Hepatocyte (in vitro differentiated cells): ENCODE measurements at regions not wholly inside any gene's neighbourhood (a gene's known extent, or its start where the extent isn't known, plus 50 kb on each side); places are given as distances from the start of the nearest gene placed in this dataset.

Experiments used
- DNase-seq: peaks from one replicate; pipeline ENCODE4 v3.0.0-alpha.2; 2016; ENCODE audit warnings: low spot score
- H2AFZ ChIP-seq: fragments of 200-600 bp; sonication (generic); 2 replicates; pipeline ENCODE4 v1.6.0; 2016; ENCODE audit warnings: antibody characterized with exemption, mild to moderate bottlenecking
- H3K27ac ChIP-seq: fragments of 200-600 bp; sonication (generic); 2 replicates; pipeline ENCODE4 v1.5.1; 2016; ENCODE audit warnings: mild to moderate bottlenecking
- H3K27me3 ChIP-seq: fragments of 200-600 bp; sonication (generic); 2 replicates; pipeline ENCODE4 v1.6.1; 2016
- H3K36me3 ChIP-seq: fragments of 200-600 bp; sonication (generic); replicated peaks from 2 replicates; pipeline ENCODE4 v1.5.1; 2016; ENCODE audit warnings: low read depth; ENCODE audit not compliant: insufficient read depth
- H3K4me1 ChIP-seq: fragments of 200-600 bp; sonication (generic); 2 replicates; pipeline ENCODE4 v1.5.1; 2016; ENCODE audit warnings: mild to moderate bottlenecking, moderate library complexity; ENCODE audit not compliant: insufficient read depth
- H3K4me2 ChIP-seq: fragments of 200-600 bp; sonication (generic); 2 replicates; pipeline ENCODE4 v1.6.0; 2016
- H3K4me3 ChIP-seq: fragments of 200-600 bp; sonication (generic); 2 replicates; pipeline ENCODE4 v1.5.1; 2016; ENCODE audit warnings: mild to moderate bottlenecking
- H3K79me2 ChIP-seq: fragments of 200-600 bp; sonication (generic); 2 replicates; pipeline ENCODE4 v1.6.0; 2017; ENCODE audit warnings: mild to moderate bottlenecking
- H3K9me2 ChIP-seq: fragments of 200-600 bp; sonication (generic); replicated peaks from 2 replicates; pipeline ENCODE4 v1.6.0; 2017; ENCODE audit warnings: mild to moderate bottlenecking; ENCODE audit not compliant: insufficient read depth
- H3K9me3 ChIP-seq: fragments of 200-600 bp; sonication (generic); 2 replicates; pipeline ENCODE4 v1.5.1; 2016; ENCODE audit warnings: low read depth, mild to moderate bottlenecking
- H4K20me1 ChIP-seq: fragments of 200-600 bp; sonication (generic); 2 replicates; pipeline ENCODE4 v1.6.0; 2016; ENCODE audit warnings: mild to moderate bottlenecking; ENCODE audit not compliant: insufficient read depth, poor library complexity, severe bottlenecking
- EZH2 ChIP-seq: fragments of 200-600 bp; sonication (generic); IDR thresholded peaks from 2 replicates; pipeline ENCODE4 v1.6.1; 2016; ENCODE audit warnings: antibody characterized with exemption, mild to moderate bottlenecking, borderline replicate concordance
- EZH2phosphoT487 ChIP-seq: fragments of 200-600 bp; sonication (generic); IDR thresholded peaks from one replicate; pipeline ENCODE4 v1.6.1; 2018; ENCODE audit warnings: antibody characterized with exemption, mild to moderate bottlenecking, low read depth, moderate library complexity; ENCODE audit not compliant: unreplicated experiment, severe bottlenecking
- WGBS: methylation state at CpG from one replicate; pipeline ENCODE4 v1.1.6; 2016; ENCODE audit warnings: low lambda C conversion rate; ENCODE audit errors: missing lambda C conversion rate; 5-methylcytosine and 5-hydroxymethylcytosine counted together
- TF ChIP-seq, protein P1 (sequence below): fragments of 200-600 bp; sonication (generic); IDR thresholded peaks from 2 replicates; pipeline ENCODE4 v1.5.1; 2016; ENCODE audit warnings: antibody characterized with exemption, mild to moderate bottlenecking; ENCODE audit not compliant: poor library complexity

- H3K79me2 ChIP-seq, result no peaks in the 10 kb centered on the region
- H3K4me1 ChIP-seq, result no peaks in the 10 kb centered on the region
- TF ChIP-seq EZH2 (no peak), EZH2phosphoT487 (no peak)
- TF ChIP-seq, protein P1, sequence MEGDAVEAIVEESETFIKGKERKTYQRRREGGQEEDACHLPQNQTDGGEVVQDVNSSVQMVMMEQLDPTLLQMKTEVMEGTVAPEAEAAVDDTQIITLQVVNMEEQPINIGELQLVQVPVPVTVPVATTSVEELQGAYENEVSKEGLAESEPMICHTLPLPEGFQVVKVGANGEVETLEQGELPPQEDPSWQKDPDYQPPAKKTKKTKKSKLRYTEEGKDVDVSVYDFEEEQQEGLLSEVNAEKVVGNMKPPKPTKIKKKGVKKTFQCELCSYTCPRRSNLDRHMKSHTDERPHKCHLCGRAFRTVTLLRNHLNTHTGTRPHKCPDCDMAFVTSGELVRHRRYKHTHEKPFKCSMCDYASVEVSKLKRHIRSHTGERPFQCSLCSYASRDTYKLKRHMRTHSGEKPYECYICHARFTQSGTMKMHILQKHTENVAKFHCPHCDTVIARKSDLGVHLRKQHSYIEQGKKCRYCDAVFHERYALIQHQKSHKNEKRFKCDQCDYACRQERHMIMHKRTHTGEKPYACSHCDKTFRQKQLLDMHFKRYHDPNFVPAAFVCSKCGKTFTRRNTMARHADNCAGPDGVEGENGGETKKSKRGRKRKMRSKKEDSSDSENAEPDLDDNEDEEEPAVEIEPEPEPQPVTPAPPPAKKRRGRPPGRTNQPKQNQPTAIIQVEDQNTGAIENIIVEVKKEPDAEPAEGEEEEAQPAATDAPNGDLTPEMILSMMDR, result no peak
- H3K36me3 ChIP-seq, result no peaks in the 10 kb centered on the region
- DNase-seq, result no peak
- H3K9me2 ChIP-seq, result no peaks in the 10 kb centered on the region
- no peak overlapping the region for H3K4me3 ChIP-seq
- no peak overlapping the region for H3K27ac ChIP-seq
- H4K20me1 ChIP-seq, result no peaks in the 10 kb centered on the region
- H3K27me3 ChIP-seq, result no peaks in the 10 kb centered on the region
- no peaks in the 10 kb centered on the region for H3K9me3 ChIP-seq
- no peak overlapping the region for H2AFZ ChIP-seq
- no peak overlapping the region for H3K4me2 ChIP-seq
These were observed 1271.0 kb downstream of the BRINP3 start for GRCh38 chr1:189206617-189207016.

- no peak overlapping the region for H3K27ac ChIP-seq
- H3K4me3 ChIP-seq, result no peak overlapping the region
- H4K20me1 ChIP-seq, result no peaks in the 10 kb centered on the region
- WGBS, result 84% methylated on average over 3 of the region's 3 CpGs
- TF ChIP-seq, protein P1, result no peak
- TF ChIP-seq EZH2phosphoT487 (no peak), EZH2 (no peak)
- no peak overlapping the region for H2AFZ ChIP-seq
- H3K79me2 ChIP-seq, result no peaks in the 10 kb centered on the region
- no peaks in the 10 kb centered on the region for H3K36me3 ChIP-seq
- H3K4me1 ChIP-seq, result no peaks in the 10 kb centered on the region
- H3K9me2 ChIP-seq, result no peaks in the 10 kb centered on the region
- no peak overlapping the region for H3K4me2 ChIP-seq
- H3K9me3 ChIP-seq, result no peaks in the 10 kb centered on the region
- H3K27me3 ChIP-seq, result no peaks in the 10 kb centered on the region
- DNase-seq, result no peak
These were observed 1265.9 kb downstream of the BRINP3 start for GRCh38 chr1:189211742-189212141.

DNA sequence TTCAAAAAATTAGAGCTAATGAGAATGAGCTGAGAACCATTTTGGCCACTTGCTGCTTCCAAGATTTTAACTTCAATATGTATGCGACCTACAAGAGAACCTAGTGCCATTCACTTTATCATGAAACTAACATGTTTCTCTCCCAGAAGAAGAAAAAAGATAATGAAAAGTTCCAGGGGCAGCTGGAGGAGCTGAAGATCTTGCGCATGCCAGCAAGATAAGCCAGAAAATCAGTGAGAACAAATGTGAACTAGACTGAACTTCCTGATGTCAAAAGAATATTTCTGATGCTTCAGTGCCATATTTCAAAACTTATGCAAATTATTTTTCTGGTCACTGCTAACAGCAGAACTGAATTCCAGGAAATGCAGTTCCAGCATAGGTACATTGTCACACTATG, 1265.1 kb downstream of the BRINP3 start:
- TF ChIP-seq EZH2phosphoT487 (no peak), EZH2 (no peak)
- H3K27ac ChIP-seq, result no peak overlapping the region
- DNase-seq, result no peak
- no peaks in the 10 kb centered on the region for H3K36me3 ChIP-seq
- H2AFZ ChIP-seq, result no peak overlapping the region
- H3K4me2 ChIP-seq, result no peak overlapping the region
- H3K9me2 ChIP-seq, result no peaks in the 10 kb centered on the region
- H3K79me2 ChIP-seq, result no peaks in the 10 kb centered on the region
- H4K20me1 ChIP-seq, result no peaks in the 10 kb centered on the region
- H3K4me1 ChIP-seq, result no peaks in the 10 kb centered on the region
- WGBS, result 83% methylated on average over 2 of the region's 2 CpGs
- H3K9me3 ChIP-seq, result no peaks in the 10 kb centered on the region
- no peak overlapping the region for H3K4me3 ChIP-seq
- no peaks in the 10 kb centered on the region for H3K27me3 ChIP-seq

DNA sequence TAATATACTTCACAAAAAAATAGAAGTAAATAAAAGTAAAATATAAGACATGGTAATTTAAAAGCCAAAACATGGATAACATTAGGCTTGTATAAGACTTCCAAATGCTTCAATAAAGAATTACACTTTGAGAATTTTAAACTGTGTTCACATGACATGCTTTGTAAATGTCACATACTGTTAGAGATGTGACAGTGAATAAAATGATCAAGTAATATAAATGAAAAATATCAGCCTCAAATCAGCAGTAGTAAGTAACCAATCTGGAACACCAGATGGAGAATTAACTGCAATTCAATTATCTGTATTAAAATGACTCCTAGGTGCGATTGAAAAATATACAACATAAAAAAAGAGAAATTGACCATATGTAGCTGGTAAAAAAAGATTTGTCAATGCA, 1260.8 kb downstream of the BRINP3 start:
- H3K4me2 ChIP-seq, result no peak overlapping the region
- WGBS, result 93% methylated on average over 1 of the region's 1 CpG
- H3K4me1 ChIP-seq, result no peaks in the 10 kb centered on the region
- no peaks in the 10 kb centered on the region for H3K36me3 ChIP-seq
- H3K4me3 ChIP-seq, result no peak overlapping the region
- no peak for DNase-seq
- H3K79me2 ChIP-seq, result no peaks in the 10 kb centered on the region
- no peaks in the 10 kb centered on the region for H3K9me3 ChIP-seq
- H3K9me2 ChIP-seq, result no peaks in the 10 kb centered on the region
- H4K20me1 ChIP-seq, result no peaks in the 10 kb centered on the region
- H3K27ac ChIP-seq, result no peak overlapping the region
- no peak overlapping the region for H2AFZ ChIP-seq
- H3K27me3 ChIP-seq, result no peaks in the 10 kb centered on the region
- TF ChIP-seq EZH2 (no peak), EZH2phosphoT487 (no peak)
- TF ChIP-seq, protein P1, result no peak
